ENCODE measurements at regions not wholly inside any gene's neighbourhood (a gene's known extent, or its start where the extent isn't known, plus 50 kb on each side); places are given as distances from the start of the nearest gene placed in this dataset.
A peak's percentile ranks its signal among the peaks of the same experiment; 100 is the strongest.

DNA sequence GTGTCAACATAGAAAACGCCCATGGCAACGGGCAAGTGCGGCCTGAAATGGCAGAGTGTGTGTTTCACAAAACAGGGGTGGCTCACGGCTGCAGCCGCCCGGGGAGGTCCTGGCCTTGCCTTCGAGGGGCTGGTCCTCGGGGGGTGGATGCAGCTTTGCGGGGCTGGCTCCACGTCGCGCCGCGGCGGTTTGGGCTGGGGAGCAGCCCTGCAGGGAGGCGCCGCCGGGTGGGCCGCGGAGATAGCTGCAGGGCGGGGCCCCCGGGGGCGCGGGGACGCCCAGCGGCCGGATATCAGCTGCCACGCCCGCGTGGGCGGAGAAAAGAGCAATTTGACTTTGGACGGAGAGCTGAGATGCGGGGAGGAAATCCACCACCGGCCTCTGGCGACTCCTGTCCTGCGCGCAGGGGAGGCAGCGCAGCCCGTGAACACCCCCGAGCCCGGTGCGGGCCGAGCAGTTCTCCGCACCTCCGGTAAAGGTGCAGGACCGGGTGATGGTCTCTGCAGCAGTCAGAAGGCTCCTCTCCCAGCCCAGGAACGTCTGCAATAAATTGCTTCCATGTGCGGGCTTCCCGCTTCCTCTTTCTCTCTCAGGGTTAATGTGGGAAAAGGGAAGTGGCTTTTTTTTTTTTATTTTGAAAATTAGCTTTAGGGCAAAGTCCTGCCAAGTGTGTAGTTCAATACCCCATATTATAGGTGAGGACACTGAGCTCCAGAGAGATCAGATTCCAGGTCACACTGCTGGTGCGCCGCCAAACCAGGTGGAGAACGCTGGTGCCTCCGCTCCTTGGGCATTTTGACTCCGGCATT lies 110.5 kb downstream of the ARF6 start (continued):
- TF ChIP-seq CHD4 (IDR thresholded peaks at IDR 0.05; ENCODE audit: borderline replicate concordance), result no peak
- TF ChIP-seq RARB (CRISPR knock-in tag; IDR thresholded peaks at IDR 0.05), result no peak
- no peak for TF ChIP-seq ZFP36 (IDR thresholded peaks at IDR 0.05; ENCODE audit: borderline replicate concordance, partially characterized antibody)
- TF ChIP-seq, protein P1, sequence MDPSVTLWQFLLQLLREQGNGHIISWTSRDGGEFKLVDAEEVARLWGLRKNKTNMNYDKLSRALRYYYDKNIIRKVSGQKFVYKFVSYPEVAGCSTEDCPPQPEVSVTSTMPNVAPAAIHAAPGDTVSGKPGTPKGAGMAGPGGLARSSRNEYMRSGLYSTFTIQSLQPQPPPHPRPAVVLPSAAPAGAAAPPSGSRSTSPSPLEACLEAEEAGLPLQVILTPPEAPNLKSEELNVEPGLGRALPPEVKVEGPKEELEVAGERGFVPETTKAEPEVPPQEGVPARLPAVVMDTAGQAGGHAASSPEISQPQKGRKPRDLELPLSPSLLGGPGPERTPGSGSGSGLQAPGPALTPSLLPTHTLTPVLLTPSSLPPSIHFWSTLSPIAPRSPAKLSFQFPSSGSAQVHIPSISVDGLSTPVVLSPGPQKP (IDR thresholded peaks at IDR 0.05; ENCODE audit: low read depth, low read length), result no peak
- TF ChIP-seq HOXA7 (CRISPR knock-in tag; IDR thresholded peaks at IDR 0.05), result no peak
- TF ChIP-seq, protein P2, sequence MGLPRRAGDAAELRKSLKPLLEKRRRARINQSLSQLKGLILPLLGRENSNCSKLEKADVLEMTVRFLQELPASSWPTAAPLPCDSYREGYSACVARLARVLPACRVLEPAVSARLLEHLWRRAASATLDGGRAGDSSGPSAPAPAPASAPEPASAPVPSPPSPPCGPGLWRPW (IDR thresholded peaks at IDR 0.05), result no peak
- TF ChIP-seq, protein P3, sequence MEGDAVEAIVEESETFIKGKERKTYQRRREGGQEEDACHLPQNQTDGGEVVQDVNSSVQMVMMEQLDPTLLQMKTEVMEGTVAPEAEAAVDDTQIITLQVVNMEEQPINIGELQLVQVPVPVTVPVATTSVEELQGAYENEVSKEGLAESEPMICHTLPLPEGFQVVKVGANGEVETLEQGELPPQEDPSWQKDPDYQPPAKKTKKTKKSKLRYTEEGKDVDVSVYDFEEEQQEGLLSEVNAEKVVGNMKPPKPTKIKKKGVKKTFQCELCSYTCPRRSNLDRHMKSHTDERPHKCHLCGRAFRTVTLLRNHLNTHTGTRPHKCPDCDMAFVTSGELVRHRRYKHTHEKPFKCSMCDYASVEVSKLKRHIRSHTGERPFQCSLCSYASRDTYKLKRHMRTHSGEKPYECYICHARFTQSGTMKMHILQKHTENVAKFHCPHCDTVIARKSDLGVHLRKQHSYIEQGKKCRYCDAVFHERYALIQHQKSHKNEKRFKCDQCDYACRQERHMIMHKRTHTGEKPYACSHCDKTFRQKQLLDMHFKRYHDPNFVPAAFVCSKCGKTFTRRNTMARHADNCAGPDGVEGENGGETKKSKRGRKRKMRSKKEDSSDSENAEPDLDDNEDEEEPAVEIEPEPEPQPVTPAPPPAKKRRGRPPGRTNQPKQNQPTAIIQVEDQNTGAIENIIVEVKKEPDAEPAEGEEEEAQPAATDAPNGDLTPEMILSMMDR (IDR thresholded peaks at IDR 0.05), result no peak; the same call in 1 of the 3 replicates

DNA sequence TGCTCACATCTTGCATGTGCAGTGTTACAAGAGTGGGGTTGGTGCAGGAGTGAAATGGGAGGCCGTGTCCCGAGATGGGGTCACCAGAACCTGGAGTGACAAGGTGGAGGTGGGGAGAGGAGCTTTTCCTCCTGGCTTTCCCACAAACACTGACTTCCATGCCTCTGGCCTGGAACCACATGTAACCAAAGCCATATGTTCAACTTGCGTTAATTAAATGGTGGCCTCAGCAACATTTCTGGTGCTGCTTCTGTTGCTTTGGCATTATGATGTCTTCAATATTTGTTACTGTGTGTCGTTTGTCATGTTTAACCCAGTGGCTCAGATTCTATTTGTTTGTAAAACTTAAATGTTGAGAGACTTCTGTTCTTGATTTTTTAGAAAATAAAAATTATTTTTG lies 110.2 kb downstream of the VCPKMT start:
- POLR2A ChIA-PET, result no interaction called here

DNA sequence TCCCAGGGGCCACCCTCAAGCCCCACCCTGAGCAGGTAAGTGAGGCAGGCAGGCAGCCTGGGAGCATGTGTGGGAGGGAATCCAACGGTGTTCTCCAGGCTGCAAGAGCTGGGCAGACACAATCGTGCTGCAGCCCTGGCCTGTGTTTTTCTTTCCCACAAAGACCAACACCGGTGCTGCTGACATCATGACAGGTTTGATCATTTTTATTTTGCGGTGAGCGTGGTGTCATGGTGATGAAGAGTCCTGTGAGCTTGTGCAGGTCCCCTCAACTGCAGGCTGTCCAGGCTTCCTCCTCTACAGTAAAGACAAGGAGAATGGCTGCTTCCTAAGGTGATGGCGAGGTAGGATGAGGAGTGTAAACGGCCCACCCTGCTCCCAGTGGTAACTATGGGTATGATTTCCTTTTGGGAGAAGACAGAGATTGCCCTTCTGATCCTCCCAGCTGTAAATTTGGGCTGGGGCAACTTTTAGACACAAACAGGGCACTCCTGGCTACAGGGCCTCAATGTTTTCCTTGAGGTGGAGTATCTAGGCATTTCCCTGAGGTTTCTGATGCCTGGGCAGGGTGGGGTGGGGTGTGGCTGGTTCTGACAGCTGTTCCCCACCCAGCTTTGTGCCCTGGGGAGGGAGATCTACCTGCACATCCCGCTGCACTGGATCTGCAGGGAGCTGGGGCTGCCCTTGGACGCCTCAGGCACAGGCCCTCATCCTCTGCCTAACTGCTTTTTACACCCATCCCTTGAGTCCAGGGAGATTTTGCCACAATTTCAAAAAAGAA lies 109.1 kb downstream of the VCPKMT start:
- Histone ChIP-seq H3K27ac (peak overlapping the region; percentile 39 to 74; a peak in 4 of 6 replicates), H3K4me2 (0 out of 3 replicates have a peak overlapping the region, but pooled peaks have one; percentile 5), H3K4me1 (peaks cover 36% of the 10 kb centered on the region), H3K9me3 (no peaks in the 10 kb centered on the region), H3K4me3 (no peak overlapping the region)
- ATAC-seq, result peak; percentile 41 to 56; a peak in 3 of 6 replicates
- 68% methylated on average over 9 of the region's 9 CpGs for WGBS (ENCODE audit: missing lambda C conversion rate)
- DNase-seq (ENCODE audit: low read depth in 1 of 2, low spot score in 1 of 2), result peak; percentile 23 to 46
- CTCF ChIA-PET, result interaction anchor here (0.7 to 2.0 kb wide), 5 partner anchors 11 to 144 kb away, joined by 3 to 12 read pairs (median 4); no protein-coding TSS in a partner anchor
- FAIRE-seq, result no peak
- TF ChIP-seq FOSL2 (IDR thresholded peaks at IDR 0.05) (no peak), FOSL2 (CRISPR knock-in tag; IDR thresholded peaks at IDR 0.05) (no peak)
- POLR2A ChIA-PET, result no interaction called here

More for the DNA sequence above, 110.2 kb downstream of the VCPKMT start:
- Histone ChIP-seq H3K4me2 (no peak overlapping the region), H3K9me3 (no peaks in the 10 kb centered on the region), H3K27ac (no peak overlapping the region; a peak in 1 of 6 replicates), H3K4me3 (no peak overlapping the region), H3K4me1 (peaks cover 48% of the 10 kb centered on the region)
- 85% methylated on average over 4 of the region's 4 CpGs for WGBS (ENCODE audit: missing lambda C conversion rate)
- TF ChIP-seq HOXA7 (CRISPR knock-in tag; IDR thresholded peaks at IDR 0.05) (no peak), MAZ (IDR thresholded peaks at IDR 0.05; ENCODE audit: borderline replicate concordance, low read depth, low read length) (no peak), SREBF2 (IDR thresholded peaks at IDR 0.05) (no peak), FOXS1 (CRISPR knock-in tag; IDR thresholded peaks at IDR 0.05) (no peak), HOXB5 (CRISPR knock-in tag; IDR thresholded peaks at IDR 0.05) (no peak), CHD4 (IDR thresholded peaks at IDR 0.05; ENCODE audit: borderline replicate concordance) (no peak), PHF8 (IDR thresholded peaks at IDR 0.05; ENCODE audit: borderline replicate concordance, low read depth) (no peak), CEBPB (IDR thresholded peaks at IDR 0.05) (no peak)
- TF ChIP-seq, protein P4, sequence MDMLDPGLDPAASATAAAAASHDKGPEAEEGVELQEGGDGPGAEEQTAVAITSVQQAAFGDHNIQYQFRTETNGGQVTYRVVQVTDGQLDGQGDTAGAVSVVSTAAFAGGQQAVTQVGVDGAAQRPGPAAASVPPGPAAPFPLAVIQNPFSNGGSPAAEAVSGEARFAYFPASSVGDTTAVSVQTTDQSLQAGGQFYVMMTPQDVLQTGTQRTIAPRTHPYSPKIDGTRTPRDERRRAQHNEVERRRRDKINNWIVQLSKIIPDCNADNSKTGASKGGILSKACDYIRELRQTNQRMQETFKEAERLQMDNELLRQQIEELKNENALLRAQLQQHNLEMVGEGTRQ (IDR thresholded peaks at IDR 0.05), result no peak
- TF ChIP-seq, protein P2 (IDR thresholded peaks at IDR 0.05), result no peak
- no peak for FAIRE-seq
- no peak for ATAC-seq
- CTCF ChIA-PET, result interaction anchor here (1.1 kb wide), 1 partner anchor 127 kb away, joined by 3 read pairs; no protein-coding TSS in a partner anchor
- DNase-seq (ENCODE audit: low read depth in 1 of 2, low spot score in 1 of 2), result no peak

All from A549 (cell line).